ENCODE measurements at regions not wholly inside any gene's neighbourhood (a gene's known extent, or its start where the extent isn't known, plus 50 kb on each side); places are given as distances from the start of the nearest gene placed in this dataset.

GRCh38 chr18:46338766-46339165, 234.6 kb downstream of the HAUS1 start:
- TF ChIP-seq, protein P1, sequence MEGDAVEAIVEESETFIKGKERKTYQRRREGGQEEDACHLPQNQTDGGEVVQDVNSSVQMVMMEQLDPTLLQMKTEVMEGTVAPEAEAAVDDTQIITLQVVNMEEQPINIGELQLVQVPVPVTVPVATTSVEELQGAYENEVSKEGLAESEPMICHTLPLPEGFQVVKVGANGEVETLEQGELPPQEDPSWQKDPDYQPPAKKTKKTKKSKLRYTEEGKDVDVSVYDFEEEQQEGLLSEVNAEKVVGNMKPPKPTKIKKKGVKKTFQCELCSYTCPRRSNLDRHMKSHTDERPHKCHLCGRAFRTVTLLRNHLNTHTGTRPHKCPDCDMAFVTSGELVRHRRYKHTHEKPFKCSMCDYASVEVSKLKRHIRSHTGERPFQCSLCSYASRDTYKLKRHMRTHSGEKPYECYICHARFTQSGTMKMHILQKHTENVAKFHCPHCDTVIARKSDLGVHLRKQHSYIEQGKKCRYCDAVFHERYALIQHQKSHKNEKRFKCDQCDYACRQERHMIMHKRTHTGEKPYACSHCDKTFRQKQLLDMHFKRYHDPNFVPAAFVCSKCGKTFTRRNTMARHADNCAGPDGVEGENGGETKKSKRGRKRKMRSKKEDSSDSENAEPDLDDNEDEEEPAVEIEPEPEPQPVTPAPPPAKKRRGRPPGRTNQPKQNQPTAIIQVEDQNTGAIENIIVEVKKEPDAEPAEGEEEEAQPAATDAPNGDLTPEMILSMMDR (IDR thresholded peaks at IDR 0.05; ENCODE audit: low read depth, low read length, poor library complexity, severe bottlenecking): no peak
- no peak for TF ChIP-seq EZH2phosphoT487 (IDR thresholded peaks at IDR 0.05; ENCODE audit: borderline replicate concordance, low read length)

All from DOHH2 (cell line).